Cardiac fibroblast (primary cell): ENCODE measurements at regions not wholly inside any gene's neighbourhood (a gene's known extent, or its start where the extent isn't known, plus 50 kb on each side); places are given as distances from the start of the nearest gene placed in this dataset.
"Not testable (repeated sequence)": the region's sequence is repeated elsewhere in the genome, so short reads cannot be mapped to it uniquely, and the experiment has no call there.

ENCODE experiments used
- DNase-seq, 2 donors: peaks; one replicate each; pipeline versions ENCODE4 v3.0.0 to v3.0.0-alpha.2; 2010; ENCODE audit warnings: low read depth in 2 of 2
- H3K4me3 ChIP-seq, 2 donors: replicated peaks in 1 of 2; 1 replicate in 1 of 2; 2 replicates in 1 of 2; pipeline ENCODE4 v1.5.1; 2011; ENCODE audit warnings: low read depth in 2 of 2, low read length in 2 of 2, mild to moderate bottlenecking in 2 of 2, moderate library complexity in 1 of 2
- CTCF ChIP-seq: IDR thresholded peaks from one replicate; pipeline ENCODE4 v1.5.1; 2011; ENCODE audit warnings: low read depth, mild to moderate bottlenecking, low read length, inconsistent platforms

- no peak for DNase-seq
- no peak overlapping the region for H3K4me3 ChIP-seq
- no peak for TF ChIP-seq CTCF
These were observed 651.0 kb downstream of the TAF11L14 start for GRCh38 chr5:18285257-18285656.

GRCh38 chr5:18292146-18292545 lies 657.9 kb downstream of the TAF11L14 start:
- no peak for TF ChIP-seq CTCF
- DNase-seq = no peak

GRCh38 chr5:18295696-18296095 lies 661.4 kb downstream of the TAF11L14 start:
- not testable (repeated sequence) for H3K4me3 ChIP-seq, DNase-seq

More at GRCh38 chr5:18292146-18292545, 657.9 kb downstream of the TAF11L14 start:
- no peak overlapping the region for H3K4me3 ChIP-seq

- no peak overlapping the region for H3K4me3 ChIP-seq
- no peak for DNase-seq
- no peak for TF ChIP-seq CTCF
These were observed 664.9 kb downstream of the TAF11L14 start for GRCh38 chr5:18299166-18299565.

GRCh38 chr5:18305288-18305924 lies 671.1 kb downstream of the TAF11L14 start:
- peak; percentile 46 to 49 for DNase-seq
- H3K4me3 ChIP-seq = no peak overlapping the region
- TF ChIP-seq CTCF = peak; percentile 72

GRCh38 chr5:18311266-18311665 lies 677.0 kb downstream of the TAF11L14 start:
- DNase-seq = no peak
- H3K4me3 ChIP-seq = no peak overlapping the region
- TF ChIP-seq CTCF = no peak

- no peak for TF ChIP-seq CTCF
- no peak overlapping the region for H3K4me3 ChIP-seq
- DNase-seq = no peak
These were observed 677.8 kb downstream of the TAF11L14 start for GRCh38 chr5:18312016-18312415.
